Neural progenitor cell (in vitro differentiated cells): ENCODE measurements at regions not wholly inside any gene's neighbourhood (a gene's known extent, or its start where the extent isn't known, plus 50 kb on each side); places are given as distances from the start of the nearest gene placed in this dataset.
"Not testable (repeated sequence)": the region's sequence is repeated elsewhere in the genome, so short reads cannot be mapped to it uniquely, and the experiment has no call there.

ENCODE experiments used
- DNase-seq: peaks from one replicate; pipeline ENCODE4 v3.0.0-alpha.2; 2016; ENCODE audit warnings: low spot score
- H2AFZ ChIP-seq: fragments of 200-600 bp; sonication (generic); replicated peaks from 2 replicates; pipeline ENCODE4 v1.6.1; 2016; ENCODE audit warnings: antibody characterized with exemption
- H3F3A ChIP-seq: fragments of 200-600 bp; sonication (generic); 2 replicates; pipeline ENCODE4 v1.6.1; 2016; ENCODE audit warnings: antibody characterized with exemption, low read depth
- H3K27ac ChIP-seq: fragments of 200-600 bp; sonication (generic); 2 replicates; pipeline ENCODE4 v1.5.1; 2016; ENCODE audit warnings: mild to moderate bottlenecking
- H3K27me3 ChIP-seq: fragments of 200-600 bp; sonication (generic); 2 replicates; pipeline ENCODE4 v1.6.1; 2016; ENCODE audit warnings: mild to moderate bottlenecking, moderate library complexity
- H3K36me3 ChIP-seq: fragments of 200-600 bp; sonication (generic); 2 replicates; pipeline ENCODE4 v1.5.1; 2016
- H3K4me1 ChIP-seq: fragments of 200-600 bp; sonication (generic); 2 replicates; pipeline ENCODE4 v1.6.1; 2016; ENCODE audit warnings: mixed run types
- H3K4me2 ChIP-seq: fragments of 200-600 bp; sonication (generic); 2 replicates; pipeline ENCODE4 v1.6.1; 2016
- H3K4me3 ChIP-seq: fragments of 200-600 bp; sonication (generic); 2 replicates; pipeline ENCODE4 v1.5.1; 2016
- H3K79me2 ChIP-seq: fragments of 200-600 bp; sonication (generic); 2 replicates; pipeline ENCODE4 v1.6.1; 2016; ENCODE audit warnings: low read depth
- H3K9ac ChIP-seq: fragments of 200-600 bp; sonication (generic); 2 replicates; pipeline ENCODE4 v1.6.1; 2016
- H3K9me3 ChIP-seq: fragments of 200-600 bp; sonication (generic); 2 replicates; pipeline ENCODE4 v1.5.1; 2016; ENCODE audit warnings: low read depth
- H4K20me1 ChIP-seq: fragments of 200-600 bp; sonication (generic); 2 replicates; pipeline ENCODE4 v1.6.1; 2016; ENCODE audit warnings: low read depth
- H3K27ac Mint-ChIP-seq: 3 replicates; pipeline ENCODE4 v1.8.0; 2021; ENCODE audit warnings: mixed read lengths
- H3K27me3 Mint-ChIP-seq: 2 replicates; pipeline ENCODE4 v1.8.0; 2022; ENCODE audit warnings: low read depth, mild to moderate bottlenecking, inconsistent platforms, moderate library complexity, mixed read lengths; ENCODE audit not compliant: insufficient read depth
- H3K36me3 Mint-ChIP-seq: 3 replicates; pipeline ENCODE4 v1.8.0; 2021; ENCODE audit warnings: mixed read lengths
- H3K4me1 Mint-ChIP-seq: 3 replicates; pipeline ENCODE4 v1.8.0; 2021; ENCODE audit warnings: mixed read lengths
- H3K4me3 Mint-ChIP-seq: 3 replicates; pipeline ENCODE4 v1.8.0; 2021; ENCODE audit warnings: mild to moderate bottlenecking, moderate library complexity, mixed read lengths
- H3K9me3 Mint-ChIP-seq: 3 replicates; pipeline ENCODE4 v1.8.0; 2020; ENCODE audit warnings: mixed read lengths
- CTCF ChIP-seq: fragments of 200-600 bp; sonication (generic); IDR thresholded peaks from 2 replicates; pipeline ENCODE4 v1.5.1; 2017; ENCODE audit warnings: antibody characterized with exemption, mild to moderate bottlenecking
- EZH2 ChIP-seq: fragments of 200-600 bp; sonication (generic); IDR thresholded peaks from 2 replicates; pipeline ENCODE4 v1.6.1; 2017; ENCODE audit warnings: antibody characterized with exemption, mild to moderate bottlenecking, moderate library complexity
- EZH2phosphoT487 ChIP-seq: fragments of 200-600 bp; sonication (generic); IDR thresholded peaks from 2 replicates; pipeline ENCODE4 v1.6.1; 2017; ENCODE audit warnings: antibody characterized with exemption

DNA sequence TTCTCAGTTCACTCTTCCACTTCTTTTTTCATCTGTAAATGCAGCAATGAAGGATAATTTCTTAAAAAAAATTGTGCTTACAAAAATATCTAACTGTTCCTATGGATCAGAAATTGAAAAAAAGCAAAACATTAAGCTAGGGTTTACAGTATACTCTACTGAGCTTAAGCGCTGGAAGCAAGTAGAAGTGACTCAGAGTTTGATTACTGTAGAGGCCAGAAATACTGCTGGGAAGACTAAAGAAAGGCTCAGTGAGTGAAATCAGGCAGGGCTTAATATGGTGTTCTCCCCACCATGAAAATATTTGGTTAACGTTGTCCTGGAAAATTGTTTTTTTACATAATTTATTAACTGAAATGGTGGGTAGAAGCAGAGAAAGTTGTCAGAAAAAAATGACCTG, 1061.8 kb upstream of the GRIA3 start:
- Histone ChIP-seq H3F3A (peaks cover 6% of the 10 kb centered on the region), H4K20me1 (no peaks in the 10 kb centered on the region), H3K4me1 (peaks cover 24% of the 10 kb centered on the region), H3K79me2 (no peaks in the 10 kb centered on the region), H2AFZ (peak overlapping the region; percentile 15), H3K27me3 (no peaks in the 10 kb centered on the region), H3K9me3 (no peaks in the 10 kb centered on the region), H3K27ac (no peak overlapping the region), H3K9ac (no peak overlapping the region), H3K4me3 (no peak overlapping the region), H3K4me2 (no peak overlapping the region), H3K36me3 (no peaks in the 10 kb centered on the region)
- no peaks in the 10 kb centered on the region for H3K4me1 Mint-ChIP-seq
- no peak for DNase-seq
- no peaks in the 10 kb centered on the region for H3K36me3 Mint-ChIP-seq
- no peak overlapping the region for H3K27ac Mint-ChIP-seq
- H3K9me3 Mint-ChIP-seq = no peaks in the 10 kb centered on the region
- H3K4me3 Mint-ChIP-seq = no peak overlapping the region
- no peak for TF ChIP-seq EZH2phosphoT487
- no peak for TF ChIP-seq CTCF
- TF ChIP-seq EZH2 = no peak
- H3K27me3 Mint-ChIP-seq = no peaks in the 10 kb centered on the region

- no peaks in the 10 kb centered on the region for H3K4me1 ChIP-seq
- no peak overlapping the region for H2AFZ ChIP-seq
- Mint-ChIP-seq H3K27me3 (no peaks in the 10 kb centered on the region), H3K4me3 (no peak overlapping the region), H3K27ac (no peak overlapping the region), H3K9me3 (no peaks in the 10 kb centered on the region), H3K36me3 (no peaks in the 10 kb centered on the region), H3K4me1 (no peaks in the 10 kb centered on the region)
- TF ChIP-seq CTCF (no peak), EZH2 (no peak), EZH2phosphoT487 (no peak)
- H3F3A ChIP-seq = no peaks in the 10 kb centered on the region
- H3K36me3 ChIP-seq = no peaks in the 10 kb centered on the region
- no peaks in the 10 kb centered on the region for H3K27me3 ChIP-seq
- H3K4me2 ChIP-seq = no peak overlapping the region
- no peak overlapping the region for H3K9ac ChIP-seq
- no peaks in the 10 kb centered on the region for H3K9me3 ChIP-seq
- H3K4me3 ChIP-seq = no peak overlapping the region
- no peak for DNase-seq
- H3K27ac ChIP-seq = no peak overlapping the region
- H4K20me1 ChIP-seq = no peaks in the 10 kb centered on the region
- no peaks in the 10 kb centered on the region for H3K79me2 ChIP-seq
These were observed 1050.6 kb upstream of the GRIA3 start for GRCh38 chrX:122133478-122133877.

- Histone ChIP-seq H3K4me2 (no peak overlapping the region), H3K9ac (no peak overlapping the region), H2AFZ (no peak overlapping the region), H3K27ac (no peak overlapping the region), H3F3A (no peaks in the 10 kb centered on the region), H3K27me3 (no peaks in the 10 kb centered on the region), H4K20me1 (no peaks in the 10 kb centered on the region), H3K9me3 (no peaks in the 10 kb centered on the region), H3K36me3 (no peaks in the 10 kb centered on the region), H3K4me3 (no peak overlapping the region), H3K79me2 (no peaks in the 10 kb centered on the region), H3K4me1 (no peaks in the 10 kb centered on the region)
- Mint-ChIP-seq H3K27me3 (no peaks in the 10 kb centered on the region), H3K9me3 (no peaks in the 10 kb centered on the region), H3K27ac (no peak overlapping the region), H3K4me3 (no peak overlapping the region), H3K4me1 (no peaks in the 10 kb centered on the region), H3K36me3 (no peaks in the 10 kb centered on the region)
- TF ChIP-seq CTCF = no peak
- TF ChIP-seq EZH2phosphoT487 = no peak
- TF ChIP-seq EZH2 = no peak
- DNase-seq = no peak
These were observed 1049.8 kb upstream of the GRIA3 start for GRCh38 chrX:122134291-122134690.

DNA sequence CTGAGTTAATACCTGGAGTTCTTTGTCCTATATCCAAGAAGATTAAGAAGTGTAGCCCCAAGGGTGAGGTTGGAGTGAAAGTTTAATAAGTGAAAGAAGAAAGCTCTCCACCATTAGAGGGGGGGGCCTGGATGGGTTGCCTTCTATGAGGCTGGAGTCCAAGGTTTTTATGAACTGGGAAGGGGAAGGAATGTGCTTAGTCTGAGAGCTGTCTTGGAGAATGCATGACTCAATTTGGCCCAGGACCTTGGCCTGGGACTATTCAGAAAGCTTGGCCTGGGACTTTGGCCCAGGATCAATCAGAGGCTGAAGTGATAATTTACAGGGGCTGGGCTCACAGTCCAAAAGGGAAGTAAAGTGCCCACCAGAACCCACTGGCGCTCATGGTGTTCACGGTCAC, 1049.0 kb upstream of the GRIA3 start:
- Mint-ChIP-seq H3K27ac (no peak overlapping the region), H3K27me3 (no peaks in the 10 kb centered on the region), H3K36me3 (no peaks in the 10 kb centered on the region), H3K4me1 (no peaks in the 10 kb centered on the region), H3K4me3 (no peak overlapping the region), H3K9me3 (peaks cover 3% of the 10 kb centered on the region)
- no peaks in the 10 kb centered on the region for H4K20me1 ChIP-seq
- H3K27me3 ChIP-seq = no peaks in the 10 kb centered on the region
- no peak overlapping the region for H3K4me2 ChIP-seq
- no peak overlapping the region for H2AFZ ChIP-seq
- no peak overlapping the region for H3K9ac ChIP-seq
- no peaks in the 10 kb centered on the region for H3F3A ChIP-seq
- H3K36me3 ChIP-seq = no peaks in the 10 kb centered on the region
- no peaks in the 10 kb centered on the region for H3K4me1 ChIP-seq
- TF ChIP-seq CTCF (no peak), EZH2phosphoT487 (no peak), EZH2 (no peak)
- DNase-seq = no peak
- H3K27ac ChIP-seq = no peak overlapping the region
- no peak overlapping the region for H3K4me3 ChIP-seq
- H3K79me2 ChIP-seq = no peaks in the 10 kb centered on the region
- H3K9me3 ChIP-seq = no peaks in the 10 kb centered on the region

GRCh38 chrX:122140219-122140618, 1043.9 kb upstream of the GRIA3 start:
- not testable (repeated sequence) for H3F3A ChIP-seq, H3K9ac ChIP-seq, H3K36me3 Mint-ChIP-seq, H3K27me3 ChIP-seq, H3K79me2 ChIP-seq, H3K4me3 Mint-ChIP-seq, H3K4me1 ChIP-seq, H3K27me3 Mint-ChIP-seq, H3K9me3 Mint-ChIP-seq, H3K4me3 ChIP-seq, H3K27ac ChIP-seq, DNase-seq, H2AFZ ChIP-seq, H3K9me3 ChIP-seq, H3K36me3 ChIP-seq, H4K20me1 ChIP-seq, H3K4me1 Mint-ChIP-seq, H3K27ac Mint-ChIP-seq, H3K4me2 ChIP-seq
